ENCODE measurements at regions not wholly inside any gene's neighbourhood (a gene's known extent, or its start where the extent isn't known, plus 50 kb on each side); places are given as distances from the start of the nearest gene placed in this dataset.
"Not testable (repeated sequence)": the region's sequence is repeated elsewhere in the genome, so short reads cannot be mapped to it uniquely, and the experiment has no call there.

DNA sequence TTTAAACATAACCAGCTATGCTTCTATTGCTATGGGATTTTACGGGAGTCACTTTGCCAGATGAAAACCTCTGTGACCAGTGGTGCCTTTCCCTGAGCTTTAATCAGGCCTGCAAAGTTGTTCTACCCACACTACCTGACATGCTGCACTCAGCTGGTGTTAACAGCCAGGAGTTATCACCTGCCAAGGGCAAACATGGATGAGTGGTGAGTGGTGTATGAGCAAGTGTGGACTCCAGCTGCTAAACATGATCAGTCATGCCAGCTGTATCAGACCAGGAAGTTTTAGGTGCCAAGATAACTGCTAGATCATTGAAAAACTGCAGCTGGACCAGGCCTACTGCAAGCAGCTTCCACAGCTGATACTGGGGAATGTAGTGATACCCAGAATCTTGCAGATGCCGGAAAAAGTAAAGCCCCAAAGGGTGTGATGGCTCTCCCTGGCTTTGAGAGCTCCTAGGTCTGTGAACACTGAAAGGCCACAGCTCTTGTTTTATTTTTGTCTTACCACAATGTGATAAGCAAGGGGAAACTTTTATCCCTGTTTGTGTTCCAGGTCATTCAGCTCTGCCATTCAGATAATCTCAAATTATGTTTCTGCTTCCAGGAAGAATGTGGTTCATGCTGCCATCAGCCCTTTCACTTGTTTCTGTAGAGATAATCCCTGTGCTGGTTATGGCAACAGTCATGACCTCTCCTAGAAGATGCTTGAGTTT is 163.5 kb downstream of the CDY2B start:
- TF ChIP-seq, protein P1, sequence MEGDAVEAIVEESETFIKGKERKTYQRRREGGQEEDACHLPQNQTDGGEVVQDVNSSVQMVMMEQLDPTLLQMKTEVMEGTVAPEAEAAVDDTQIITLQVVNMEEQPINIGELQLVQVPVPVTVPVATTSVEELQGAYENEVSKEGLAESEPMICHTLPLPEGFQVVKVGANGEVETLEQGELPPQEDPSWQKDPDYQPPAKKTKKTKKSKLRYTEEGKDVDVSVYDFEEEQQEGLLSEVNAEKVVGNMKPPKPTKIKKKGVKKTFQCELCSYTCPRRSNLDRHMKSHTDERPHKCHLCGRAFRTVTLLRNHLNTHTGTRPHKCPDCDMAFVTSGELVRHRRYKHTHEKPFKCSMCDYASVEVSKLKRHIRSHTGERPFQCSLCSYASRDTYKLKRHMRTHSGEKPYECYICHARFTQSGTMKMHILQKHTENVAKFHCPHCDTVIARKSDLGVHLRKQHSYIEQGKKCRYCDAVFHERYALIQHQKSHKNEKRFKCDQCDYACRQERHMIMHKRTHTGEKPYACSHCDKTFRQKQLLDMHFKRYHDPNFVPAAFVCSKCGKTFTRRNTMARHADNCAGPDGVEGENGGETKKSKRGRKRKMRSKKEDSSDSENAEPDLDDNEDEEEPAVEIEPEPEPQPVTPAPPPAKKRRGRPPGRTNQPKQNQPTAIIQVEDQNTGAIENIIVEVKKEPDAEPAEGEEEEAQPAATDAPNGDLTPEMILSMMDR (IDR thresholded peaks at IDR 0.05; ENCODE audit: insufficient read depth, low read depth, low read length), result not testable (repeated sequence)
- TF ChIP-seq EZH2 (IDR thresholded peaks at IDR 0.05; ENCODE audit: insufficient read depth, low read length), result not testable (repeated sequence)

All from astrocyte (in vitro differentiated cells and primary cell).